IMR-90 (cell line): ENCODE measurements at regions not wholly inside any gene's neighbourhood (a gene's known extent, or its start where the extent isn't known, plus 50 kb on each side); places are given as distances from the start of the nearest gene placed in this dataset.

Experiments
- ATAC-seq: fragments of 200-7000 bp; cut with Tn5 transposase; 2 replicates; pipeline ENCODE4 v1.9.1; 2020; ENCODE audit warnings: low read depth, mild to moderate bottlenecking, moderate library complexity
- BruUV-seq: library from RNA; stranded (reverse); fragments of 400-500 nt; replicated peaks from 2 replicates; lab custom pipeline; 2021; lab: Mats Ljungman, UMichigan
- CTCF ChIA-PET: fragments of 300-600 bp; formaldehyde crosslinking; extraction: SDS; loops from one replicate; lab custom pipeline; 2021; ENCODE audit warnings: antibody characterized with exemption; lab: Yijun Ruan, JAX
- POLR2A ChIA-PET: fragments of 300-600 bp; sonication (Branson Sonifier 250); formaldehyde crosslinking; loops from one replicate; lab custom pipeline; 2022; ENCODE audit warnings: antibody characterized with exemption; ENCODE audit not compliant: unreplicated experiment; lab: Charles Lee
- DNase-seq: peaks from one replicate; pipeline ENCODE4 v3.0.0; 2013
- H2AFZ ChIP-seq: replicated peaks from 2 replicates; pipeline ENCODE3; 2013; ENCODE audit warnings: low read length, mild to moderate bottlenecking; ENCODE audit not compliant: poor library complexity
- H2AK5ac ChIP-seq: 2 replicates; pipeline ENCODE4 v1.6.1; 2013; ENCODE audit warnings: low read depth, low read length, inconsistent platforms
- H2AK9ac ChIP-seq: replicated peaks from 2 replicates; pipeline ENCODE3; 2013; ENCODE audit warnings: mild to moderate bottlenecking, low read depth, low read length, moderate library complexity; ENCODE audit not compliant: poor library complexity
- H2BK120ac ChIP-seq: 2 replicates; pipeline ENCODE4 v1.6.1; 2013; ENCODE audit warnings: low read depth, low read length, inconsistent platforms
- H2BK15ac ChIP-seq: 3 replicates; pipeline ENCODE4 v1.6.1; 2013; ENCODE audit warnings: low read depth, low read length, inconsistent platforms
- H2BK20ac ChIP-seq: 2 replicates; pipeline ENCODE4 v1.6.1; 2013; ENCODE audit warnings: low read depth, mild to moderate bottlenecking, inconsistent platforms, low read length, moderate library complexity
- H2BK5ac ChIP-seq: 2 replicates; pipeline ENCODE4 v1.6.1; 2013; ENCODE audit warnings: mild to moderate bottlenecking, low read depth, low read length, inconsistent platforms; ENCODE audit not compliant: poor library complexity, severe bottlenecking
- H3K14ac ChIP-seq: replicated peaks from 2 replicates; pipeline ENCODE4 v1.6.1; 2013; ENCODE audit warnings: low read depth, low read length, inconsistent platforms
- H3K18ac ChIP-seq: 2 replicates; pipeline ENCODE4 v1.6.1; 2013; ENCODE audit warnings: low read depth, low read length, control low read depth
- H3K23ac ChIP-seq: 2 replicates; pipeline ENCODE4 v1.6.1; 2013; ENCODE audit warnings: low read depth, low read length, inconsistent platforms
- H3K27ac ChIP-seq: 2 replicates; pipeline ENCODE4 v1.5.1; 2013; ENCODE audit warnings: mild to moderate bottlenecking, control low read depth, low read length; ENCODE audit not compliant: insufficient read depth
- H3K27me3 ChIP-seq: 2 replicates; pipeline ENCODE4 v1.6.1; 2013; ENCODE audit warnings: low read length; ENCODE audit not compliant: control insufficient read depth, insufficient read depth
- H3K36me3 ChIP-seq: 2 replicates; pipeline ENCODE4 v1.6.1; 2013; ENCODE audit warnings: low read length, mixed read lengths; ENCODE audit not compliant: control insufficient read depth, insufficient read depth
- H3K4ac ChIP-seq: 2 replicates; pipeline ENCODE4 v1.6.1; 2013; ENCODE audit warnings: low read depth, low read length, inconsistent platforms
- H3K4me1 ChIP-seq: 2 replicates; pipeline ENCODE4 v1.6.1; 2013; ENCODE audit warnings: low read length, mixed read lengths; ENCODE audit not compliant: control insufficient read depth, insufficient read depth
- H3K4me2 ChIP-seq: 2 replicates; pipeline ENCODE4 v1.6.1; 2013; ENCODE audit warnings: low read depth, mild to moderate bottlenecking, control low read depth, low read length, moderate library complexity
- H3K4me3 ChIP-seq: 2 replicates; pipeline ENCODE4 v1.5.1; 2013; ENCODE audit warnings: low read depth, mild to moderate bottlenecking, control low read depth, low read length, moderate library complexity; ENCODE audit not compliant: insufficient read depth
- H3K56ac ChIP-seq: 2 replicates; pipeline ENCODE4 v1.6.1; 2013; ENCODE audit warnings: low read length, inconsistent platforms; ENCODE audit not compliant: insufficient read depth; ENCODE audit errors: extremely low read depth
- H3K79me1 ChIP-seq, 2 experiments: 2 replicates each; pipeline ENCODE4 v1.6.1; 2013; ENCODE audit warnings: low read length in 2 of 2, inconsistent platforms in 1 of 2, low read depth in 1 of 2
- H3K9ac ChIP-seq: 2 replicates; pipeline ENCODE4 v1.6.1; 2013; ENCODE audit warnings: low read depth, low read length, control low read depth
- H3K9me1 ChIP-seq: 2 replicates; pipeline ENCODE4 v1.6.1; 2013; ENCODE audit warnings: low read length, inconsistent platforms; ENCODE audit not compliant: insufficient read depth
- H3K9me3 ChIP-seq: 2 replicates; pipeline ENCODE4 v1.6.1; 2013; ENCODE audit warnings: low read length; ENCODE audit not compliant: control insufficient read depth, insufficient read depth
- H4K20me1 ChIP-seq: 2 replicates; pipeline ENCODE4 v1.6.1; 2013; ENCODE audit warnings: low read length, inconsistent platforms; ENCODE audit not compliant: insufficient read depth
- H4K5ac ChIP-seq: 2 replicates; pipeline ENCODE4 v1.6.1; 2013; ENCODE audit warnings: mild to moderate bottlenecking, low read depth, low read length, control low read depth
- H4K8ac ChIP-seq, 2 experiments: 2 replicates each; pipeline ENCODE4 v1.6.1; 2013; ENCODE audit warnings: low read depth in 2 of 2, low read length in 2 of 2, control low read depth in 1 of 2, inconsistent platforms in 1 of 2
- H4K91ac ChIP-seq: 2 replicates; pipeline ENCODE4 v1.6.1; 2013; ENCODE audit warnings: low read depth, low read length, inconsistent platforms; ENCODE audit not compliant: insufficient read depth
- CHD1 ChIP-seq: IDR thresholded peaks from 2 replicates; pipeline ENCODE4 v1.6.1; 2012; ENCODE audit warnings: low read depth, low read length, improper control_type of control experiment
- FOS ChIP-seq: fragments of 150-350 bp; IDR thresholded peaks from 2 replicates; pipeline ENCODE4 v1.6.1; 2016; ENCODE audit warnings: low read depth, low read length
- MAZ ChIP-seq: IDR thresholded peaks from 2 replicates; pipeline ENCODE4 v1.6.1; 2012; ENCODE audit warnings: low read depth, mild to moderate bottlenecking, low read length, improper control_type of control experiment, moderate library complexity, borderline replicate concordance
- MXI1 ChIP-seq: IDR thresholded peaks from 2 replicates; pipeline ENCODE4 v1.6.1; 2012; ENCODE audit warnings: low read depth, mild to moderate bottlenecking, low read length, moderate library complexity, borderline replicate concordance
- NFE2L2 ChIP-seq: fragments of 150-350 bp; IDR thresholded peaks from 2 replicates; pipeline ENCODE4 v1.6.1; 2016; ENCODE audit warnings: low read depth, mild to moderate bottlenecking, low read length
- POLR2A ChIP-seq: IDR thresholded peaks from 2 replicates; pipeline ENCODE4 v1.6.1; 2012; ENCODE audit warnings: mild to moderate bottlenecking, low read depth, low read length
- RCOR1 ChIP-seq: IDR thresholded peaks from 2 replicates; pipeline ENCODE4 v1.6.1; 2012; ENCODE audit warnings: mild to moderate bottlenecking, low read length, improper control_type of control experiment; ENCODE audit not compliant: insufficient replicate concordance
- RFX5 ChIP-seq: IDR thresholded peaks from 2 replicates; pipeline ENCODE4 v1.8.0; 2012; ENCODE audit warnings: low read depth, mild to moderate bottlenecking, low read length, moderate library complexity
- SMC3 ChIP-seq: fragments of 150-350 bp; IDR thresholded peaks from 2 replicates; pipeline ENCODE4 v1.6.1; 2016; ENCODE audit warnings: low read depth, mild to moderate bottlenecking, antibody characterized with exemption, low read length, moderate library complexity
- WGBS, 2 experiments: methylation state at CpG; one replicate each; pipeline versions ENCODE4 v1.1.5 to v1.1.7; 2013; ENCODE audit warnings: missing lambda C conversion rate in 2 of 2; ENCODE audit not compliant: insufficient read length in 1 of 2; ENCODE audit errors: extremely low coverage in 2 of 2; 5-methylcytosine and 5-hydroxymethylcytosine counted together
- dilution Hi-C: fragments of 300-500 bp; cut with HindIII; formaldehyde crosslinking; loops from one replicate; pipeline ENCODE4 v1.14.3; 2018; ENCODE audit warnings: low sequenced_read_pairs; ENCODE audit not compliant: unreplicated experiment
- in situ Hi-C: fragments of 300-500 bp; cut with MboI; formaldehyde crosslinking; loops from 3 replicates; pipeline ENCODE4 v1.14.3; 2019; ENCODE audit warnings: low sequenced_read_pairs, inconsistent platforms, mixed read lengths
- intact Hi-C: fragments of 100-400 bp; cut with micrococcal nuclease; formaldehyde crosslinking; loops from 2 replicates; pipeline ENCODE4 v1.10.0; 2022
- TF ChIP-seq, protein P1 (sequence below): fragments of 150-350 bp; IDR thresholded peaks from 2 replicates; pipeline ENCODE4 v1.6.1; 2017; ENCODE audit warnings: mild to moderate bottlenecking, antibody characterized with exemption, low read length, low read depth
- TF ChIP-seq, protein P2 (sequence below): conservative IDR thresholded peaks from 2 replicates; pipeline ENCODE4 v1.5.1; 2012; ENCODE audit warnings: mild to moderate bottlenecking, low read depth, low read length, improper control_type of control experiment
- TF ChIP-seq, protein P3 (sequence below): fragments of 150-350 bp; IDR thresholded peaks from 2 replicates; pipeline ENCODE4 v1.6.1; 2016; ENCODE audit warnings: low read depth, mild to moderate bottlenecking, low read length, moderate library complexity, borderline replicate concordance

DNA sequence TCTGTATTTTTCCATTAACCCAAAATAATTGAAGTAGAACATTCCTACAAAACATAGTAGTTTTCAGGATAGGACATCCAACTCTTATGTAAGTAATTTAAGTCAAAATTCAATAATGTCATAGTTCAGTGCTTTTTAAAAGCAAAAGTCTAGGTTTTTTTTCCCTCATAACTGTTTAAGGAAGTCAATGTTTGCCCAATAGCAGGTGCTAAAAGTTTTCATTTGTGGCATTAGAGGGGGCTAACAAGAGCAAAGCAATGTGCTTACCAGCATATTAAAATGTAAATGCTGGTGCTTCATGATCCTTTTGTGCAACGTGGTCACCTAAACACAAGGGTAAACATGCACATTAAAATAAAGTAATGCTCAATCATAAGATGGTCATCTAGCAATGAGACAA, 155.2 kb upstream of the PPP1R2C start:
- Histone ChIP-seq H4K91ac (no peak overlapping the region), H3K23ac (no peak overlapping the region), H3K36me3 (no peaks in the 10 kb centered on the region), H3K18ac (no peak overlapping the region), H3K56ac (no peak overlapping the region), H3K4ac (no peak overlapping the region), H2BK120ac (no peak overlapping the region), H3K4me3 (no peak overlapping the region), H3K9me1 (no peaks in the 10 kb centered on the region), H3K4me1 (no peaks in the 10 kb centered on the region), H4K20me1 (no peaks in the 10 kb centered on the region), H3K27ac (no peak overlapping the region), H3K9me3 (no peaks in the 10 kb centered on the region), H4K5ac (no peak overlapping the region), H3K79me1 (no peaks in the 10 kb centered on the region), H2BK5ac (no peak overlapping the region), H2BK15ac (no peak overlapping the region), H2AK9ac (no peak overlapping the region), H2AFZ (no peak overlapping the region), H3K27me3 (no peaks in the 10 kb centered on the region), H2AK5ac (no peak overlapping the region), H4K8ac (no peak overlapping the region), H3K9ac (no peak overlapping the region), H2BK20ac (no peak overlapping the region), H3K14ac (no peak overlapping the region), H3K4me2 (no peak overlapping the region)
- dilution Hi-C loops (no loop called here), intact Hi-C loops (no loop called here), in situ Hi-C loops (no loop called here)
- TF ChIP-seq RCOR1 (no peak), SMC3 (no peak), CHD1 (no peak), MXI1 (no peak), RFX5 (no peak), FOS (no peak), POLR2A (no peak), NFE2L2 (no peak), MAZ (no peak)
- TF ChIP-seq, protein P1, sequence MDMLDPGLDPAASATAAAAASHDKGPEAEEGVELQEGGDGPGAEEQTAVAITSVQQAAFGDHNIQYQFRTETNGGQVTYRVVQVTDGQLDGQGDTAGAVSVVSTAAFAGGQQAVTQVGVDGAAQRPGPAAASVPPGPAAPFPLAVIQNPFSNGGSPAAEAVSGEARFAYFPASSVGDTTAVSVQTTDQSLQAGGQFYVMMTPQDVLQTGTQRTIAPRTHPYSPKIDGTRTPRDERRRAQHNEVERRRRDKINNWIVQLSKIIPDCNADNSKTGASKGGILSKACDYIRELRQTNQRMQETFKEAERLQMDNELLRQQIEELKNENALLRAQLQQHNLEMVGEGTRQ: no peak
- TF ChIP-seq, protein P2, sequence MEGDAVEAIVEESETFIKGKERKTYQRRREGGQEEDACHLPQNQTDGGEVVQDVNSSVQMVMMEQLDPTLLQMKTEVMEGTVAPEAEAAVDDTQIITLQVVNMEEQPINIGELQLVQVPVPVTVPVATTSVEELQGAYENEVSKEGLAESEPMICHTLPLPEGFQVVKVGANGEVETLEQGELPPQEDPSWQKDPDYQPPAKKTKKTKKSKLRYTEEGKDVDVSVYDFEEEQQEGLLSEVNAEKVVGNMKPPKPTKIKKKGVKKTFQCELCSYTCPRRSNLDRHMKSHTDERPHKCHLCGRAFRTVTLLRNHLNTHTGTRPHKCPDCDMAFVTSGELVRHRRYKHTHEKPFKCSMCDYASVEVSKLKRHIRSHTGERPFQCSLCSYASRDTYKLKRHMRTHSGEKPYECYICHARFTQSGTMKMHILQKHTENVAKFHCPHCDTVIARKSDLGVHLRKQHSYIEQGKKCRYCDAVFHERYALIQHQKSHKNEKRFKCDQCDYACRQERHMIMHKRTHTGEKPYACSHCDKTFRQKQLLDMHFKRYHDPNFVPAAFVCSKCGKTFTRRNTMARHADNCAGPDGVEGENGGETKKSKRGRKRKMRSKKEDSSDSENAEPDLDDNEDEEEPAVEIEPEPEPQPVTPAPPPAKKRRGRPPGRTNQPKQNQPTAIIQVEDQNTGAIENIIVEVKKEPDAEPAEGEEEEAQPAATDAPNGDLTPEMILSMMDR: no peak
- TF ChIP-seq, protein P3, sequence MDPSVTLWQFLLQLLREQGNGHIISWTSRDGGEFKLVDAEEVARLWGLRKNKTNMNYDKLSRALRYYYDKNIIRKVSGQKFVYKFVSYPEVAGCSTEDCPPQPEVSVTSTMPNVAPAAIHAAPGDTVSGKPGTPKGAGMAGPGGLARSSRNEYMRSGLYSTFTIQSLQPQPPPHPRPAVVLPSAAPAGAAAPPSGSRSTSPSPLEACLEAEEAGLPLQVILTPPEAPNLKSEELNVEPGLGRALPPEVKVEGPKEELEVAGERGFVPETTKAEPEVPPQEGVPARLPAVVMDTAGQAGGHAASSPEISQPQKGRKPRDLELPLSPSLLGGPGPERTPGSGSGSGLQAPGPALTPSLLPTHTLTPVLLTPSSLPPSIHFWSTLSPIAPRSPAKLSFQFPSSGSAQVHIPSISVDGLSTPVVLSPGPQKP: no peak
- CTCF ChIA-PET: no interaction called here
- BruUV-seq: no TSS peak
- no CpG with 5 or more reads among the region's 1 CpG for WGBS, 2 experiments
- DNase-seq: no peak
- ATAC-seq: no peak
- POLR2A ChIA-PET: no interaction called here
